Parathyroid adenoma (tissue), 2 donors: ENCODE measurements at regions not wholly inside any gene's neighbourhood (a gene's known extent, or its start where the extent isn't known, plus 50 kb on each side); places are given as distances from the start of the nearest gene placed in this dataset.

Source experiments
- H2AFZ ChIP-seq: fragments of 300-600 bp; sonication (generic); one replicate; pipeline ENCODE4 v1.7.0; 2017; ENCODE audit warnings: antibody characterized with exemption, mild to moderate bottlenecking
- H3K27ac ChIP-seq: fragments of 300-600 bp; sonication (generic); one replicate; pipeline ENCODE4 v1.7.0; 2017
- H3K27me3 ChIP-seq: fragments of 300-600 bp; sonication (generic); one replicate; pipeline ENCODE4 v1.7.0; 2017; ENCODE audit warnings: low read length; ENCODE audit not compliant: control insufficient read depth, insufficient read depth
- H3K36me3 ChIP-seq: fragments of 300-600 bp; sonication (generic); one replicate; pipeline ENCODE4 v1.7.0; 2017; ENCODE audit warnings: low read length; ENCODE audit not compliant: control insufficient read depth, insufficient read depth
- H3K4me1 ChIP-seq: fragments of 300-600 bp; sonication (generic); one replicate; pipeline ENCODE4 v1.7.0; 2017; ENCODE audit warnings: control low read depth
- H3K4me2 ChIP-seq: fragments of 300-600 bp; sonication (generic); one replicate; pipeline ENCODE4 v1.7.0; 2017; ENCODE audit warnings: low read length
- H3K4me3 ChIP-seq: fragments of 300-600 bp; sonication (generic); one replicate; pipeline ENCODE4 v1.7.0; 2017; ENCODE audit warnings: low read depth, low read length
- H3K79me2 ChIP-seq: fragments of 300-600 bp; sonication (generic); one replicate; pipeline ENCODE4 v1.7.0; 2017; ENCODE audit warnings: control low read depth
- H3K9ac ChIP-seq: fragments of 300-600 bp; sonication (generic); one replicate; pipeline ENCODE4 v1.7.0; 2017; ENCODE audit warnings: mild to moderate bottlenecking
- H3K9me3 ChIP-seq: fragments of 300-600 bp; sonication (generic); one replicate; pipeline ENCODE4 v1.7.0; 2017; ENCODE audit warnings: low read length; ENCODE audit not compliant: control insufficient read depth
- TF ChIP-seq, protein P1 (sequence below): fragments of 300-600 bp; sonication (generic); IDR thresholded peaks from one replicate; pipeline ENCODE4 v1.7.0; 2017; ENCODE audit warnings: antibody characterized with exemption, mild to moderate bottlenecking
- donor health status: primary hyperparathyroidism.

DNA sequence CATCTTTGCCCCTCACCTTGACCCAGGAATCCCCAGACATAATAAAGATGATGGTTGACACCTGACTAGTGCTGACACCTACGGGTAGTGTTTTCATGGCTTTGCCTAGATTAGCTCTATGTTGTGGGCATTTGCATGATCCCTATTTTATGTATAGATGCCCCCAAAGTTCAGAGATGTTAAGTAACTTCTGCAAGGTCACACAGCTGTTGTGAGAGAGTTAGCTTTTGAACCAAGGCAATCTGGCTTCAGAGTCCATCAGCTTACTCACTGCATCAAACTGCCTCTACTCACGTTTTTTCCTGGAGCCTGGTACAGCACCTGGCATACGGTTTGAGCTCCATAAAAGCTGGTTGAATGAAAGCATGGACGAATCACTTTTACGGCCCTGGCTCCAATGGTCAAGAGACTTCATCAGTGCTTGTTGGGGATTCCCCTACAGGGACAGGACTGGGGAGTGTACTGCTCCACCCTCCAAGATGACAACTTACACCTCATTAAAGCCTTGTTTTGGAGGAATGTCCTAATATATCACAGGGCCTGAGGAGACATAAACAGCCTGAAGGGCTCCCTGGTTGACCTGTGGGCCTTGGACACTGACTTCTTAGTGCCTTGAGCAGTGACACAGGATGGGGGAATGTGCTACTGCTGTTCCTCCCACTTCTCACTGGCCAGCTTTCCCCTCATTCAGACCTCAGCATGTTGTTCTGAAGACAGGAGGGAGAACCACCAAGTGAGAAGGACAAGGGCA lies 193.2 kb upstream of the ASIC2 start:
- Histone ChIP-seq H3K4me2 (no peak overlapping the region), H3K9me3 (no peaks in the 10 kb centered on the region), H3K27ac (no peak overlapping the region), H2AFZ (no peak overlapping the region), H3K4me1 (no peaks in the 10 kb centered on the region), H3K79me2 (no peaks in the 10 kb centered on the region), H3K36me3 (no peaks in the 10 kb centered on the region), H3K9ac (no peak overlapping the region), H3K27me3 (no peaks in the 10 kb centered on the region), H3K4me3 (no peak overlapping the region)
- TF ChIP-seq, protein P1, sequence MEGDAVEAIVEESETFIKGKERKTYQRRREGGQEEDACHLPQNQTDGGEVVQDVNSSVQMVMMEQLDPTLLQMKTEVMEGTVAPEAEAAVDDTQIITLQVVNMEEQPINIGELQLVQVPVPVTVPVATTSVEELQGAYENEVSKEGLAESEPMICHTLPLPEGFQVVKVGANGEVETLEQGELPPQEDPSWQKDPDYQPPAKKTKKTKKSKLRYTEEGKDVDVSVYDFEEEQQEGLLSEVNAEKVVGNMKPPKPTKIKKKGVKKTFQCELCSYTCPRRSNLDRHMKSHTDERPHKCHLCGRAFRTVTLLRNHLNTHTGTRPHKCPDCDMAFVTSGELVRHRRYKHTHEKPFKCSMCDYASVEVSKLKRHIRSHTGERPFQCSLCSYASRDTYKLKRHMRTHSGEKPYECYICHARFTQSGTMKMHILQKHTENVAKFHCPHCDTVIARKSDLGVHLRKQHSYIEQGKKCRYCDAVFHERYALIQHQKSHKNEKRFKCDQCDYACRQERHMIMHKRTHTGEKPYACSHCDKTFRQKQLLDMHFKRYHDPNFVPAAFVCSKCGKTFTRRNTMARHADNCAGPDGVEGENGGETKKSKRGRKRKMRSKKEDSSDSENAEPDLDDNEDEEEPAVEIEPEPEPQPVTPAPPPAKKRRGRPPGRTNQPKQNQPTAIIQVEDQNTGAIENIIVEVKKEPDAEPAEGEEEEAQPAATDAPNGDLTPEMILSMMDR, result no peak

DNA sequence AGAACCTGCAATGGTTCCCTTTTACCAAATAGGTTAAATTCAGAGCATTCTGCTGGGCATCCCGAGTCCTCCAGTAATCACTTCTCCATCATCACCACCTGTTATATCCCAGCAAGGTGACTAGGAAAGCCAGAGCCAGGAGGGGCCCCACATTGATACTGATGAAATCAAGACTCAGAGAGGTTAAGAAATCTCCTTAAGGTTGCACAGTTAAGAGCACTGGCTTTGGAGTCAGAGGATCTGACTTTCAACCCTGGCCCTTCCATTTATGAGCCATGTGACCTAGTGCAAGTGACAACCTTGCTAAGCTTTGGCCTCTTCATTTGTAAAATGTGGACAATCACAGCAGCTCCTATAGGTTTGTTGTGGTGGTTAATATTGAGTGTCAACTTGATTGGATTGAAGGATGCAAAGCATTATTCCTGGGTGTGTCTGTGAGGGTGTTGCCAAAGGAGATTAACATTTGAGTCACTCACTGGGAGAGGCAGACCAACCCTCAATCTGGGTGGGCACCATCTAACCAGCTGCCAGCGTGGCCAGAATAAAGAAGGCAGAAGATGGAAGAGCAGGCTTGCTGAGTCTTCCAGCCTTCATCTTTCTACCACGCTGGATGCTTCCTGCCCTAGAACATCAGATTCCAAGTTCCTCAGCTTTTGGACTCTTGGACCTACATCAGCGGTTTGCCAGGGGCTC lies 194.2 kb upstream of the ASIC2 start:
- Histone ChIP-seq H3K4me1 (no peaks in the 10 kb centered on the region), H3K27ac (no peak overlapping the region), H3K27me3 (no peaks in the 10 kb centered on the region), H3K9ac (no peak overlapping the region), H3K4me3 (no peak overlapping the region), H3K9me3 (no peaks in the 10 kb centered on the region), H3K4me2 (no peak overlapping the region), H3K36me3 (no peaks in the 10 kb centered on the region), H2AFZ (no peak overlapping the region), H3K79me2 (no peaks in the 10 kb centered on the region)
- TF ChIP-seq, protein P1, result no peak

DNA sequence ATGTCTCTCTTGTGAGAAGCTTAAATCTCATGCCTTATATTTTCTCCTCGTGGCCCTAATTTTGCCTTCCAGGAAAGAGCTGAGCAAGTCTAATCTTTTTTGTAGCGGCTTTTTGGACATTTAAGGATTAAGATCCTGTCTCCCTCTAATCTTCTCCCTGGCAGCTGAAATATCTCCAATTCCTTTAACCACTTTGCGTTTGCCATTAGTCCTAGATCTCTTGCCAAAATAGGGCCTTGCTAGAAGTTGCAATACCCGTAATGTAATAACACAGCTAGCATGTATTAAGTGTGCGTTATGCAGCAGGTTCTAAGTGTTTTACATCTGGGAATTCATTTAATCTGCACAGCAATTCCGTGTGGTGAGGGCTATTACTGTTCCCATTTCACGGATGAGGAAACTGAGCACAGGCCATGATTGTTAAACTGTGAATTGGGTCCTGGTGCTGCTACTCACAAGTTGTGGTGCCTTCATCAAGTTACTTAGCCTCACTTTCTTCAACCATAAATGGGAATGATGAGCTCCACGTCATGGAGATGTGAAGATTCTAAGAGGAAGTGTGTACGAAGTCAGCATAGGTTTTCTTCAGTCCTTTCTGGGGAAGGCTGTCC lies 198.9 kb upstream of the ASIC2 start:
- no peaks in the 10 kb centered on the region for H3K4me1 ChIP-seq
- no peak overlapping the region for H3K4me3 ChIP-seq
- no peak overlapping the region for H2AFZ ChIP-seq
- no peaks in the 10 kb centered on the region for H3K27me3 ChIP-seq
- H3K79me2 ChIP-seq, result no peaks in the 10 kb centered on the region
- H3K36me3 ChIP-seq, result no peaks in the 10 kb centered on the region
- no peak overlapping the region for H3K27ac ChIP-seq
- no peak overlapping the region for H3K4me2 ChIP-seq
- no peak overlapping the region for H3K9ac ChIP-seq
- no peaks in the 10 kb centered on the region for H3K9me3 ChIP-seq
- TF ChIP-seq, protein P1, result no peak

DNA sequence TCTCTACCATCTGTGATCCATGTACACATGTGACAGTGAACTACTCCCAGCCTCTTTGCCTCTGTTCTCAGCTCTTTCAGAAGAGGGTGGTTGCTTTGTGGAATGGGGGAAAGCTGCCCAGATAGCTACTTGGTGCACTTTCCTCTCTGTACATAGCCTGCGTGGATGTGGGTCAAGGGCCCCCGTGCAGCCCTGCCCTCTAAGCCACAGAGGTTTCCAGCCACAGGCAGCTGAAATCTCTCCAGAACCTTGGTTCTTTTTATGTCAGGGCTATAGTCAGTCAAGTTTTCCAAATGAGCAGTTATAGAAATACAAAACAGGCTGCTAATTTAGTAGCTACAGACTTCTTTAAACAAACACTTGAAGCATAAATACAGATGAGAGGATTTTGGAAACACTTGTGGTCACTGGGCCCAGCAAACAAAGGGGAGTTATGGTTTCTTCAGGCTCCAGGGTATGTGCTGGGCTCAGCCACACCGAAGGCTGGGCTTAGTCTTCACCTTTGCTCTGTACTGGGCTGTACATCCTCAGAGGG lies 199.7 kb upstream of the ASIC2 start:
- Histone ChIP-seq H3K4me2 (no peak overlapping the region), H3K4me1 (no peaks in the 10 kb centered on the region), H3K4me3 (no peak overlapping the region), H3K36me3 (no peaks in the 10 kb centered on the region), H3K79me2 (no peaks in the 10 kb centered on the region), H3K9ac (no peak overlapping the region), H2AFZ (no peak overlapping the region), H3K9me3 (no peaks in the 10 kb centered on the region), H3K27me3 (no peaks in the 10 kb centered on the region), H3K27ac (no peak overlapping the region)
- TF ChIP-seq, protein P1, result no peak
